ENCODE measurements at regions not wholly inside any gene's neighbourhood (a gene's known extent, or its start where the extent isn't known, plus 50 kb on each side); places are given as distances from the start of the nearest gene placed in this dataset.

DNA sequence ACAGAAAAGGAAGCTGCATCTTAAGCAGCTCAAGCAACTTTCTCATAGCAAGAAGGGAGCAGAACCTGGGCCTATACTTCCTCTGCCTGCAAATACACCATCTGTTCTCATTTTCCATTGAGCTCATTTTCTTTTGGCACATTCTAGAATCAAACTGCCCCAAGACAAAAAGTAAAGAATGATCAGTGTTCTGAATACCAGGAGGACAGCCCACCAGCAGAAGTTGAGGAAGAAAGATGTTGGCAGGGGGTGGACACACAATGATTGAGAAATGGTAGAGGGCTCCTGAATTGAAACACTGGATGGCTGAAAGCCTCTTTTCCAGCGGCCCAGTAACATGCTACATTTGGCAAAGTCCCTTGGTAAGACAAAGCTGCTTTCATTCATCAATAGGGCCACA is 171.8 kb downstream of the MED10 start:
- no peak for TF ChIP-seq EZH2 (IDR thresholded peaks at IDR 0.05; ENCODE audit: insufficient read depth, poor library complexity, severe bottlenecking)
- no peak for TF ChIP-seq EZH2phosphoT487 (IDR thresholded peaks at IDR 0.05; ENCODE audit: insufficient read depth, low read depth)

Measured in GM23248 (cell line).